Muscle layer of duodenum (tissue), 2 donors: ENCODE measurements at regions not wholly inside any gene's neighbourhood (a gene's known extent, or its start where the extent isn't known, plus 50 kb on each side); places are given as distances from the start of the nearest gene placed in this dataset.

ENCODE experiments used
- H3K27ac ChIP-seq: one replicate; pipeline ENCODE4 v1.7.0; 2013; ENCODE audit warnings: mild to moderate bottlenecking, low read length
- H3K27me3 ChIP-seq: one replicate; pipeline ENCODE4 v1.7.0; 2013; ENCODE audit warnings: low read depth, mild to moderate bottlenecking, control low read depth, low read length
- H3K36me3 ChIP-seq, 2 donors: one replicate each; pipeline ENCODE4 v1.7.0; 2013; ENCODE audit warnings: low read length in 2 of 2, control low read depth in 1 of 2, mild to moderate bottlenecking in 1 of 2; ENCODE audit not compliant: insufficient read depth in 2 of 2, control insufficient read depth in 1 of 2
- H3K4me1 ChIP-seq, 2 donors: one replicate each; pipeline ENCODE4 v1.7.0; 2013; ENCODE audit warnings: low read length in 2 of 2, mild to moderate bottlenecking in 2 of 2, control low read depth in 1 of 2, moderate library complexity in 1 of 2; ENCODE audit not compliant: insufficient read depth in 2 of 2, control insufficient read depth in 1 of 2
- H3K4me3 ChIP-seq, 2 donors: one replicate each; pipeline ENCODE4 v1.7.0; 2013; ENCODE audit warnings: low read length in 2 of 2, low read depth in 1 of 2, mild to moderate bottlenecking in 1 of 2
- H3K9me3 ChIP-seq, 2 donors: one replicate each; pipeline ENCODE4 v1.7.0; 2013; ENCODE audit warnings: low read length in 2 of 2, control low read depth in 1 of 2, mild to moderate bottlenecking in 1 of 2; ENCODE audit not compliant: control insufficient read depth in 1 of 2
- donor health status: healthy.

- Histone ChIP-seq H3K9me3 (no peaks in the 10 kb centered on the region), H3K27ac (no peak overlapping the region), H3K4me3 (no peak overlapping the region), H3K27me3 (no peaks in the 10 kb centered on the region), H3K36me3 (no peaks in the 10 kb centered on the region), H3K4me1 (no peaks in the 10 kb centered on the region)
These were observed 468.6 kb upstream of the AGTR1 start for GRCh38 chr3:148229107-148229506.

- Histone ChIP-seq H3K4me1 (no peaks in the 10 kb centered on the region), H3K27me3 (no peaks in the 10 kb centered on the region), H3K36me3 (no peaks in the 10 kb centered on the region), H3K9me3 (no peaks in the 10 kb centered on the region), H3K4me3 (no peak overlapping the region), H3K27ac (no peak overlapping the region)
These were observed 467.2 kb upstream of the AGTR1 start for GRCh38 chr3:148230473-148230872.

GRCh38 chr3:148232389-148232788, 465.3 kb upstream of the AGTR1 start:
- Histone ChIP-seq H3K36me3 (no peaks in the 10 kb centered on the region), H3K27me3 (no peaks in the 10 kb centered on the region), H3K4me1 (no peaks in the 10 kb centered on the region), H3K27ac (no peak overlapping the region), H3K4me3 (no peak overlapping the region), H3K9me3 (no peaks in the 10 kb centered on the region)

- no peaks in the 10 kb centered on the region for H3K4me1 ChIP-seq
- H3K4me3 ChIP-seq: no peak overlapping the region
- no peaks in the 10 kb centered on the region for H3K9me3 ChIP-seq
- H3K27me3 ChIP-seq: no peaks in the 10 kb centered on the region
- H3K36me3 ChIP-seq: no peaks in the 10 kb centered on the region
- H3K27ac ChIP-seq: no peak overlapping the region
These were observed 464.3 kb upstream of the AGTR1 start for GRCh38 chr3:148233403-148233802.

- Histone ChIP-seq H3K27ac (no peak overlapping the region), H3K9me3 (no peaks in the 10 kb centered on the region), H3K4me1 (no peaks in the 10 kb centered on the region), H3K36me3 (no peaks in the 10 kb centered on the region), H3K4me3 (no peak overlapping the region), H3K27me3 (no peaks in the 10 kb centered on the region)
These were observed 463.2 kb upstream of the AGTR1 start for GRCh38 chr3:148234536-148234935.

- Histone ChIP-seq H3K9me3 (no peaks in the 10 kb centered on the region), H3K27ac (no peak overlapping the region), H3K36me3 (no peaks in the 10 kb centered on the region), H3K4me3 (no peak overlapping the region), H3K4me1 (no peaks in the 10 kb centered on the region), H3K27me3 (no peaks in the 10 kb centered on the region)
These were observed 462.1 kb upstream of the AGTR1 start for GRCh38 chr3:148235566-148235965.

- Histone ChIP-seq H3K4me1 (no peaks in the 10 kb centered on the region), H3K9me3 (no peaks in the 10 kb centered on the region), H3K36me3 (no peaks in the 10 kb centered on the region), H3K27ac (no peak overlapping the region), H3K27me3 (no peaks in the 10 kb centered on the region), H3K4me3 (no peak overlapping the region)
These were observed 459.3 kb upstream of the AGTR1 start for GRCh38 chr3:148238421-148238821.

- H3K27ac ChIP-seq: no peak overlapping the region
- no peaks in the 10 kb centered on the region for H3K27me3 ChIP-seq
- no peaks in the 10 kb centered on the region for H3K9me3 ChIP-seq
- no peaks in the 10 kb centered on the region for H3K36me3 ChIP-seq
- H3K4me3 ChIP-seq: no peak overlapping the region
- H3K4me1 ChIP-seq: no peaks in the 10 kb centered on the region
These were observed 457.4 kb upstream of the AGTR1 start for GRCh38 chr3:148240351-148240750.

GRCh38 chr3:148243609-148244008, 454.1 kb upstream of the AGTR1 start:
- H3K36me3 ChIP-seq: no peaks in the 10 kb centered on the region
- no peaks in the 10 kb centered on the region for H3K4me1 ChIP-seq
- no peaks in the 10 kb centered on the region for H3K9me3 ChIP-seq
- H3K4me3 ChIP-seq: no peak overlapping the region
- no peak overlapping the region for H3K27ac ChIP-seq
- H3K27me3 ChIP-seq: no peaks in the 10 kb centered on the region

- H3K4me3 ChIP-seq: no peak overlapping the region
- H3K9me3 ChIP-seq: no peaks in the 10 kb centered on the region
- H3K36me3 ChIP-seq: no peaks in the 10 kb centered on the region
- no peak overlapping the region for H3K27ac ChIP-seq
- H3K4me1 ChIP-seq: no peaks in the 10 kb centered on the region
- no peaks in the 10 kb centered on the region for H3K27me3 ChIP-seq
These were observed 451.3 kb upstream of the AGTR1 start for GRCh38 chr3:148246291-148246923.

GRCh38 chr3:148253713-148254112, 444.0 kb upstream of the AGTR1 start:
- Histone ChIP-seq H3K36me3 (no peaks in the 10 kb centered on the region), H3K4me3 (no peak overlapping the region), H3K27ac (no peak overlapping the region), H3K9me3 (no peaks in the 10 kb centered on the region), H3K4me1 (no peaks in the 10 kb centered on the region), H3K27me3 (no peaks in the 10 kb centered on the region)

- H3K4me1 ChIP-seq: no peaks in the 10 kb centered on the region
- H3K27me3 ChIP-seq: no peaks in the 10 kb centered on the region
- H3K36me3 ChIP-seq: no peaks in the 10 kb centered on the region
These were observed 443.3 kb upstream of the AGTR1 start for GRCh38 chr3:148254402-148254801.

More at GRCh38 chr3:148254402-148254801, 443.3 kb upstream of the AGTR1 start:
- Histone ChIP-seq H3K27ac (no peak overlapping the region), H3K9me3 (no peaks in the 10 kb centered on the region), H3K4me3 (no peak overlapping the region)
